ENCODE measurements at regions not wholly inside any gene's neighbourhood (a gene's known extent, or its start where the extent isn't known, plus 50 kb on each side); places are given as distances from the start of the nearest gene placed in this dataset.

GRCh38 chr1:238606457-238606856 lies 715.7 kb upstream of the ZP4 start:
- TF ChIP-seq CTCF (IDR thresholded peaks at IDR 0.05): no peak
- no peak for TF ChIP-seq POLR2A (IDR thresholded peaks at IDR 0.05)

All from adrenal gland (tissue), 5 donors.